Hepatocyte (in vitro differentiated cells): ENCODE measurements at regions not wholly inside any gene's neighbourhood (a gene's known extent, or its start where the extent isn't known, plus 50 kb on each side); places are given as distances from the start of the nearest gene placed in this dataset.

ENCODE experiments used
- CTCF ChIP-seq: fragments of 200-600 bp; sonication (generic); IDR thresholded peaks from 2 replicates; pipeline ENCODE4 v1.5.1; 2016; ENCODE audit warnings: antibody characterized with exemption, mild to moderate bottlenecking; ENCODE audit not compliant: poor library complexity
- EZH2 ChIP-seq: fragments of 200-600 bp; sonication (generic); IDR thresholded peaks from 2 replicates; pipeline ENCODE4 v1.6.1; 2016; ENCODE audit warnings: antibody characterized with exemption, mild to moderate bottlenecking, borderline replicate concordance
- EZH2phosphoT487 ChIP-seq: fragments of 200-600 bp; sonication (generic); IDR thresholded peaks from one replicate; pipeline ENCODE4 v1.6.1; 2018; ENCODE audit warnings: antibody characterized with exemption, mild to moderate bottlenecking, low read depth, moderate library complexity; ENCODE audit not compliant: unreplicated experiment, severe bottlenecking

GRCh38 chrX:68901519-68901918 is 72.7 kb downstream of the EFNB1 start:
- TF ChIP-seq EZH2, result no peak
- no peak for TF ChIP-seq CTCF
- TF ChIP-seq EZH2phosphoT487, result no peak
